Left ventricle myocardium inferior (tissue), 1 donor: ENCODE measurements at regions not wholly inside any gene's neighbourhood (a gene's known extent, or its start where the extent isn't known, plus 50 kb on each side); places are given as distances from the start of the nearest gene placed in this dataset.

Experiments
- DNase-seq: peaks from one replicate; pipeline ENCODE4 v3.0.0-alpha.2; 2020
- H3K27ac ChIP-seq: fragments of 200-600 bp; replicated peaks from 2 replicates; pipeline ENCODE4 v1.8.0; 2021
- H3K27me3 ChIP-seq: fragments of 200-600 bp; 2 replicates; pipeline ENCODE4 v1.8.0; 2021; ENCODE audit warnings: low read depth
- H3K36me3 ChIP-seq: fragments of 200-600 bp; 2 replicates; pipeline ENCODE4 v1.8.0; 2021
- H3K4me1 ChIP-seq: fragments of 200-600 bp; 2 replicates; pipeline ENCODE4 v1.8.0; 2021
- H3K4me3 ChIP-seq: fragments of 200-600 bp; 2 replicates; pipeline ENCODE4 v1.8.0; 2021; ENCODE audit warnings: mild to moderate bottlenecking, moderate library complexity
- H3K9me3 ChIP-seq: fragments of 200-600 bp; replicated peaks from 2 replicates; pipeline ENCODE4 v1.8.0; 2021
- CTCF ChIP-seq: fragments of 200-600 bp; IDR thresholded peaks from 2 replicates; pipeline ENCODE4 v1.8.0; 2021; ENCODE audit warnings: antibody characterized with exemption, mild to moderate bottlenecking, borderline replicate concordance
- intact Hi-C: fragments of 100-400 bp; cut with micrococcal nuclease; formaldehyde crosslinking; loops from one replicate; pipeline ENCODE4 v1.11.0; 2022
- donor health status: DM: no; HTN: yes; CAD: no; lungs with severe emphysema.

DNA sequence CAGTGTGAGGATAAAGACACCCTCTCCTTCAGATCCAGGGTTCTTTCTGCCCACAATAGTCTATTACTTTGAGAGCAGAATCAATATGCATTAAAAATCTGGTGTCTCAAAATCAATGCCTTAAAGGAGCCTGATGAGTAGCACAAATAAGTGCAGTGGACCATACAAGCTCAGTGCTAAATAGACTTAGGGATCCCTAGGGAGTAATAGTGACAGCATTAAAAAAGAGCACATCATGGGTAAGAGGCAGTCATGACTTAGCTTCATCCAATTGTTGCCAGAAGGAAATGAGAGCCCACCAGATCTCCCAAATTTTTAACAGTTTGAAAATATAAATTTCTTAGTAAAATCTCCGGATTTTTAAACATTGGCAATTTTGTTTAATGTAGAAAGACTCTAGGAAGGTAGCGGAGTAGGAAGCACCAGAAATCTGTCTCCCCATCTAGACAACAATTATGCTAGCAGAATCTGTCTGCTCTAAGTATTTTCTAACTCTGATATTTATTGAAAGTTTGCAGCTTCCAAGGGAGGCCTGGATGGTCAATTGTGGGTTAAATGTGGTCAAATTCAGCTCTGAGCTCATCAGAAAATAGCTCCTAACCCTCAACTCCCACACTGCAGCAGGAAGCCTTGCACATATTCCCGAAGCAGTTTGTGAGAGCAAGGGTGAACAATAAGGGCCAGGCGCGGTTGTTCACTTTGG is 443.9 kb downstream of the TLE1 start:
- TF ChIP-seq CTCF: no peak
- no peak for DNase-seq
- Histone ChIP-seq H3K27me3 (no peaks in the 10 kb centered on the region), H3K27ac (no peak overlapping the region), H3K36me3 (no peaks in the 10 kb centered on the region), H3K9me3 (peaks cover 22% of the 10 kb centered on the region), H3K4me3 (no peak overlapping the region), H3K4me1 (no peaks in the 10 kb centered on the region)
- intact Hi-C loops: no loop called here

DNA sequence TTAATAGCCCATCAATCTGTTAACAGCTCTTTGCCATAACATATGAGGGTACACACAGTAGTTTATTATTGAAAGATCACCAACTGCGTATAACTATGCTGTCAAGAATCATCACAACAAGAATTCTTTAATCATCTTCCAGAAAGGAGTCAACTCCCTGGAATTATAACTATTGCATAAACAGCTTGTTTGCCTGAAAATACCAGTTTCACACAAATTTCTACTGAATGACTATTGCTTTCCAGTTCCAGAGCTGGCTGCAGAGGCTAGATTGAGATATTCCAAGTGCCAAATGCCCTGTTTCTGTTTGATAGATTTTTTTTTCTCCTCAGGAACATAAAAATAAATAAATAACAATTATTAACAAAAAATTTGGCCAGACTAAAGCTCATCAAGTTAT is 444.7 kb downstream of the TLE1 start:
- intact Hi-C loops: no loop called here
- no peak overlapping the region for H3K4me3 ChIP-seq
- DNase-seq: no peak
- H3K36me3 ChIP-seq: no peaks in the 10 kb centered on the region
- H3K27me3 ChIP-seq: no peaks in the 10 kb centered on the region
- H3K4me1 ChIP-seq: no peaks in the 10 kb centered on the region
- TF ChIP-seq CTCF: no peak
- peaks cover 16% of the 10 kb centered on the region for H3K9me3 ChIP-seq
- H3K27ac ChIP-seq: no peak overlapping the region

DNA sequence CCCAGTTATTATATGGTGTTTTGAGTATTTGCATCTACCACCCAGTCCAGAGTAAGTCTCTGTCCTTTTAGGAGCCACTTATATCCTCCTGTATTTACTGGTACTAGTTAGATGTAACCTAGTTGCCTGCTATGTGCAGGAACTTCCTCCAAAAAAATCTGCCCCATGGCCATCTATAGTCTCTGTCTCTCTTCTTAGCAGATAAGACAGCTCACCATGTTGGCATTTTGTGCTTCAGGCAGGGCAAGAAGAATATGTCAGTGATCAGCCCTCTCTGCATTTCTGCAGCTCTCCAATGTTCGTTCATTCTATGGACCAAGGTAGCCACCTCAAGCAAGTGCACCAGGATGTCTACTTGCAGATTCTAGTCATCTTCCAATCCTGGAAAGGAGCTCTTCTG is 446.5 kb downstream of the TLE1 start:
- H3K36me3 ChIP-seq: no peaks in the 10 kb centered on the region
- TF ChIP-seq CTCF: no peak
- no peak overlapping the region for H3K4me3 ChIP-seq
- peaks cover 8% of the 10 kb centered on the region for H3K9me3 ChIP-seq
- no peaks in the 10 kb centered on the region for H3K4me1 ChIP-seq
- H3K27me3 ChIP-seq: no peaks in the 10 kb centered on the region
- DNase-seq: no peak
- intact Hi-C loops: no loop called here
- H3K27ac ChIP-seq: no peak overlapping the region

DNA sequence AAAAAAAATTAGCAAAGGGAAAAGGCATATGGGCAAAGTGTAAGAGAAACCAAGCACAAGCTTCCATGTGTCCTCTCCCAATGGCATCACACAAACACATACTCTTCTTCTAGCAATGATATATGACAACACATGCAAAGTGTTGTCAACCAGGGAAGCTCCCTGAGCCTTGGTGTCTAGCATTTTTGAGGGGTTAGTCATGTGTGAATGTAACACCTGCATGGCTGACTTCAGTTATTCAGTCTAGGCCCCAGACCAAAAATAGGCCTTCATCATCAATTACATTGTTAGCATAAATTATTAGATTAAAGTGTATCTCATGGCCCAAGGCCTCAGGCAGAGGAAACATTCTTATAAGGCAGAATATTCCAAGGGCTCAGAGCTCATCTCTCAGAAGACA is 450.0 kb downstream of the TLE1 start:
- no peak overlapping the region for H3K4me3 ChIP-seq
- DNase-seq: no peak
- H3K27ac ChIP-seq: no peak overlapping the region
- intact Hi-C loops: no loop called here
- no peaks in the 10 kb centered on the region for H3K9me3 ChIP-seq
- no peaks in the 10 kb centered on the region for H3K27me3 ChIP-seq
- H3K36me3 ChIP-seq: no peaks in the 10 kb centered on the region
- H3K4me1 ChIP-seq: no peaks in the 10 kb centered on the region
- no peak for TF ChIP-seq CTCF

GRCh38 chr9:81237565-81238231 is 451.6 kb downstream of the TLE1 start:
- intact Hi-C loops: no loop called here
- no peak for DNase-seq
- H3K9me3 ChIP-seq: no peaks in the 10 kb centered on the region

More at GRCh38 chr9:81237565-81238231, 451.6 kb downstream of the TLE1 start:
- no peak overlapping the region for H3K27ac ChIP-seq
- no peak for TF ChIP-seq CTCF
- H3K36me3 ChIP-seq: no peaks in the 10 kb centered on the region
- no peaks in the 10 kb centered on the region for H3K27me3 ChIP-seq
- no peak overlapping the region for H3K4me3 ChIP-seq
- H3K4me1 ChIP-seq: no peaks in the 10 kb centered on the region
